ENCODE measurements at regions not wholly inside any gene's neighbourhood (a gene's known extent, or its start where the extent isn't known, plus 50 kb on each side); places are given as distances from the start of the nearest gene placed in this dataset.
A peak's percentile ranks its signal among the peaks of the same experiment; 100 is the strongest.

DNA sequence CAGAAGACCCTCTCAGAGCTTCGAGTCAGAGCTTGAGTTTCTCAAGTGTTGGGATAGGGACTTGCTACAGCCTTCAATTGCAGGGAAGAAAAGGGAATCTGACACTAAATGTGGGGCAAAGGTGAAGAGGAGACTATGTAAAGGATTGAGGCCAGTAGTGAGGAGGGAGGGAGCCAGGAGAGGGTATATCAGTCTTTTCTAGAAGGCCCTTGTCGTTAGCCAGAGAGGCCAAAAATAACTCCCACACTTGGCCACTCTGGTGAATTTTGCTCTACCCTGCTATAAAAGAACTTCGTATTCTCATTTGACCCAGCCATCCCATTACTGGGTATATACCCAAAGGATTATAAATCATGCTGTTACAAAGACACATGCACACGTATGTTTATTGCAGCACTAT is 162.0 kb downstream of the MDFIC start:
- peaks cover 23% of the 10 kb centered on the region for H3K4me1 Mint-ChIP-seq

DNA sequence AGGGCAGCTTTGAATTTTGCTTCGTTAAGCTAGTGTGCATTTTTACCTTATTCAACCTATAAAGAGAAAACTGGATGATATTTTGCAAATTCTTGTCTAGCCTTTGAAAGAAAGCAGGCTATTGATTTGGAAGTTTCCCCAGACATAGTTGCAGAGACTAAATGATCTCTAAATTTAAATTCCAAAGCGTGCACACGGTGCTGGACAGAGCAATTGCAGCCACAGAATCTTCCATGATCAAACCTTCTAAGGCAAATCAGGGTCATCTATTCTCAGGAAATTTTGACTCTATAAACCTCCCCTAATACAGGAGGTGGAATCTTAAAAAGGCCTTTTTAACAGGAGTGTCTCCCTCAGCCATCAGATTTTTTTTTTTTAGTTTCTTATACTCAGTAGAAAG is 159.9 kb downstream of the MDFIC start:
- Histone ChIP-seq H3K9me3 (ENCODE audit: control insufficient read depth, low read length) (no peaks in the 10 kb centered on the region), H3K27ac (ENCODE audit: low read depth, low read length) (no peak overlapping the region), H3K27me3 (ENCODE audit: control insufficient read depth, insufficient read depth, low read length, poor library complexity, severe bottlenecking) (peaks cover 7% of the 10 kb centered on the region), H3K36me3 (ENCODE audit: control insufficient read depth, insufficient read depth, low read length) (no peaks in the 10 kb centered on the region), H3K4me3 (ENCODE audit: low read length) (no peak overlapping the region), H3K4me1 (ENCODE audit: control insufficient read depth, insufficient read depth, low read length) (no peaks in the 10 kb centered on the region), H3K9ac (ENCODE audit: extremely low read depth, low read length, poor library complexity, severe bottlenecking) (no peak overlapping the region)
- H3K4me3 Mint-ChIP-seq, result no peak overlapping the region
- TF ChIP-seq, protein P1, sequence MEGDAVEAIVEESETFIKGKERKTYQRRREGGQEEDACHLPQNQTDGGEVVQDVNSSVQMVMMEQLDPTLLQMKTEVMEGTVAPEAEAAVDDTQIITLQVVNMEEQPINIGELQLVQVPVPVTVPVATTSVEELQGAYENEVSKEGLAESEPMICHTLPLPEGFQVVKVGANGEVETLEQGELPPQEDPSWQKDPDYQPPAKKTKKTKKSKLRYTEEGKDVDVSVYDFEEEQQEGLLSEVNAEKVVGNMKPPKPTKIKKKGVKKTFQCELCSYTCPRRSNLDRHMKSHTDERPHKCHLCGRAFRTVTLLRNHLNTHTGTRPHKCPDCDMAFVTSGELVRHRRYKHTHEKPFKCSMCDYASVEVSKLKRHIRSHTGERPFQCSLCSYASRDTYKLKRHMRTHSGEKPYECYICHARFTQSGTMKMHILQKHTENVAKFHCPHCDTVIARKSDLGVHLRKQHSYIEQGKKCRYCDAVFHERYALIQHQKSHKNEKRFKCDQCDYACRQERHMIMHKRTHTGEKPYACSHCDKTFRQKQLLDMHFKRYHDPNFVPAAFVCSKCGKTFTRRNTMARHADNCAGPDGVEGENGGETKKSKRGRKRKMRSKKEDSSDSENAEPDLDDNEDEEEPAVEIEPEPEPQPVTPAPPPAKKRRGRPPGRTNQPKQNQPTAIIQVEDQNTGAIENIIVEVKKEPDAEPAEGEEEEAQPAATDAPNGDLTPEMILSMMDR (conservative IDR thresholded peaks at IDR 0.05), result no peak
- peak overlapping the region; percentile 28 for H3K27ac Mint-ChIP-seq
- 92 to 100% methylated on average over 2 to 3 of the region's 3 CpGs for WGBS, 2 experiments (ENCODE audit: insufficient coverage in 1 of 2, insufficient read length in 1 of 2)
- H3K36me3 Mint-ChIP-seq (ENCODE audit: low read depth), result no peaks in the 10 kb centered on the region
- H3K27me3 Mint-ChIP-seq (ENCODE audit: insufficient read depth), result no peaks in the 10 kb centered on the region
- no peak for DNase-seq
- H3K4me1 Mint-ChIP-seq, result peaks cover 11% of the 10 kb centered on the region
- peaks cover 3% of the 10 kb centered on the region for H3K9me3 Mint-ChIP-seq

More for the DNA sequence above, 162.0 kb downstream of the MDFIC start:
- WGBS, 2 experiments (ENCODE audit: insufficient coverage in 1 of 2, insufficient read length in 1 of 2), result 91 to 94% methylated on average over 2 to 4 of the region's 4 CpGs
- Mint-ChIP-seq H3K27ac (no peak overlapping the region), H3K4me3 (no peak overlapping the region), H3K36me3 (ENCODE audit: low read depth) (no peaks in the 10 kb centered on the region), H3K9me3 (peaks cover 3% of the 10 kb centered on the region), H3K27me3 (ENCODE audit: insufficient read depth) (peaks cover 2% of the 10 kb centered on the region)
- H3K36me3 ChIP-seq (ENCODE audit: control insufficient read depth, insufficient read depth, low read length), result no peaks in the 10 kb centered on the region
- no peaks in the 10 kb centered on the region for H3K9me3 ChIP-seq (ENCODE audit: control insufficient read depth, low read length)
- DNase-seq, result no peak
- H3K9ac ChIP-seq (ENCODE audit: extremely low read depth, low read length, poor library complexity, severe bottlenecking), result no peak overlapping the region
- H3K4me3 ChIP-seq (ENCODE audit: low read length), result no peak overlapping the region
- H3K4me1 ChIP-seq (ENCODE audit: control insufficient read depth, insufficient read depth, low read length), result peaks cover 5% of the 10 kb centered on the region
- no peak overlapping the region for H3K27ac ChIP-seq (ENCODE audit: low read depth, low read length)
- TF ChIP-seq, protein P1 (conservative IDR thresholded peaks at IDR 0.05), result no peak
- peaks cover 10% of the 10 kb centered on the region for H3K27me3 ChIP-seq (ENCODE audit: control insufficient read depth, insufficient read depth, low read length, poor library complexity, severe bottlenecking)

DNA sequence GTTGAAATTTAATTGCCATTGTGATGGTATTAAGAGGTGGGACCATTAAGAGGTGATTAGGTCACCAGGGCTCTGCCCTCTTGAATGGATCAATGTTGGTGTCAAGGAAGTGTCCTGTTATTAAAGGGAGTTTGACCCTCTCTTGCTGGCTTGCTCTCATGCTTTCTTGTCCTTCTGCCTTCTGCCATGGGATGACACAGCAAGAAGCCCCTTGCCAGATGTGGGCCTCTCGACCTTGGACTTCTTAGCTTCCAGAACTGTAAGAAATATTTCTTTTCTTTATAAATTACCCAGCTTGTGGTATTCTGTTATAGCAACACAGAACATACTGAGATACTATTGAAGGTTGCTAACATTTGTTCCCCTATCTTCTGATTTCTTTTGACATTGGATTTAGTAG is 157.0 kb downstream of the MDFIC start:
- no peaks in the 10 kb centered on the region for H3K9me3 ChIP-seq (ENCODE audit: control insufficient read depth, low read length)
- no peak for DNase-seq
- H3K4me3 ChIP-seq (ENCODE audit: low read length), result no peak overlapping the region
- Mint-ChIP-seq H3K27me3 (ENCODE audit: insufficient read depth) (no peaks in the 10 kb centered on the region), H3K4me3 (no peak overlapping the region), H3K36me3 (ENCODE audit: low read depth) (no peaks in the 10 kb centered on the region), H3K27ac (no peak overlapping the region), H3K9me3 (peaks cover 4% of the 10 kb centered on the region), H3K4me1 (peaks cover 11% of the 10 kb centered on the region)
- WGBS, 2 experiments (ENCODE audit: insufficient coverage in 1 of 2, insufficient read length in 1 of 2), result 79% methylated on average over 1 of the region's 1 CpG; no CpG with 5 or more reads in 1 of the 2 experiments
- no peaks in the 10 kb centered on the region for H3K36me3 ChIP-seq (ENCODE audit: control insufficient read depth, insufficient read depth, low read length)
- no peaks in the 10 kb centered on the region for H3K27me3 ChIP-seq (ENCODE audit: control insufficient read depth, insufficient read depth, low read length, poor library complexity, severe bottlenecking)
- no peak overlapping the region for H3K9ac ChIP-seq (ENCODE audit: extremely low read depth, low read length, poor library complexity, severe bottlenecking)
- TF ChIP-seq, protein P1 (conservative IDR thresholded peaks at IDR 0.05), result no peak
- no peaks in the 10 kb centered on the region for H3K4me1 ChIP-seq (ENCODE audit: control insufficient read depth, insufficient read depth, low read length)
- H3K27ac ChIP-seq (ENCODE audit: low read depth, low read length), result no peak overlapping the region

Data from endodermal cell (in vitro differentiated cells).